H9 (cell line): ENCODE measurements at regions not wholly inside any gene's neighbourhood (a gene's known extent, or its start where the extent isn't known, plus 50 kb on each side); places are given as distances from the start of the nearest gene placed in this dataset.

ENCODE experiments used
- DNase-seq: peaks from one replicate; pipeline ENCODE4 v3.0.0-alpha.2; 2017
- H2AFZ ChIP-seq: one replicate; pipeline ENCODE4 v1.6.1; 2013; ENCODE audit warnings: mild to moderate bottlenecking, low read length, control low read depth, moderate library complexity
- H2AK5ac ChIP-seq: 2 replicates; pipeline ENCODE4 v1.6.1; 2013; ENCODE audit warnings: low read length, control low read depth, mixed read lengths; ENCODE audit not compliant: insufficient read length
- H2BK120ac ChIP-seq: one replicate; pipeline ENCODE4 v1.6.1; 2013; ENCODE audit warnings: low read depth, mild to moderate bottlenecking, low read length, control low read depth, inconsistent platforms; ENCODE audit not compliant: poor library complexity, severe bottlenecking
- H2BK12ac ChIP-seq: 2 replicates; pipeline ENCODE4 v1.6.1; 2013; ENCODE audit warnings: low read length, control low read depth, mixed read lengths, low read depth; ENCODE audit not compliant: insufficient read length
- H2BK15ac ChIP-seq: 2 replicates; pipeline ENCODE4 v1.6.1; 2013; ENCODE audit warnings: low read depth, low read length, control low read depth
- H2BK20ac ChIP-seq: one replicate; pipeline ENCODE4 v1.6.1; 2013; ENCODE audit warnings: low read depth, mild to moderate bottlenecking, low read length, control low read depth, inconsistent platforms; ENCODE audit not compliant: poor library complexity, severe bottlenecking
- H2BK5ac ChIP-seq: 2 replicates; pipeline ENCODE4 v1.6.1; 2013; ENCODE audit warnings: low read length, control low read depth, mixed read lengths; ENCODE audit not compliant: insufficient read length
- H3K14ac ChIP-seq: 2 replicates; pipeline ENCODE4 v1.6.1; 2013; ENCODE audit warnings: low read length, control low read depth; ENCODE audit not compliant: insufficient read depth
- H3K18ac ChIP-seq: 2 replicates; pipeline ENCODE4 v1.6.1; 2013; ENCODE audit warnings: low read depth, mild to moderate bottlenecking, mixed read lengths, low read length, control low read depth; ENCODE audit not compliant: insufficient read length
- H3K23ac ChIP-seq: 2 replicates; pipeline ENCODE4 v1.6.1; 2013; ENCODE audit warnings: low read length, control low read depth, mixed read lengths, low read depth; ENCODE audit not compliant: insufficient read length
- H3K23me2 ChIP-seq: 2 replicates; pipeline ENCODE4 v1.6.1; 2013; ENCODE audit warnings: low read depth, mild to moderate bottlenecking, mixed read lengths, low read length, control low read depth; ENCODE audit not compliant: insufficient read length, poor library complexity, severe bottlenecking
- H3K27ac ChIP-seq: 2 replicates; pipeline ENCODE4 v1.5.1; 2013; ENCODE audit warnings: low read length, control low read depth, mixed read lengths, low read depth; ENCODE audit not compliant: insufficient read length
- H3K27me3 ChIP-seq: 2 replicates; pipeline ENCODE4 v1.6.1; 2013; ENCODE audit warnings: low read length, control low read depth, inconsistent platforms; ENCODE audit not compliant: insufficient read depth
- H3K4ac ChIP-seq: 2 replicates; pipeline ENCODE4 v1.6.1; 2013; ENCODE audit warnings: low read depth, mild to moderate bottlenecking, control low read depth, inconsistent platforms, low read length, moderate library complexity
- H3K4me1 ChIP-seq: 2 replicates; pipeline ENCODE4 v1.6.1; 2013; ENCODE audit warnings: low read length, control low read depth, inconsistent platforms; ENCODE audit not compliant: insufficient read depth
- H3K4me2 ChIP-seq: 2 replicates; pipeline ENCODE4 v1.6.1; 2013; ENCODE audit warnings: low read length, control low read depth, mixed read lengths; ENCODE audit not compliant: insufficient read length, insufficient read depth
- H3K56ac ChIP-seq: 2 replicates; pipeline ENCODE4 v1.6.1; 2013; ENCODE audit warnings: low read depth, mild to moderate bottlenecking, mixed read lengths, low read length, control low read depth; ENCODE audit not compliant: insufficient read length
- H3K79me1 ChIP-seq: 2 replicates; pipeline ENCODE4 v1.6.1; 2013; ENCODE audit warnings: low read depth, mild to moderate bottlenecking, moderate library complexity, low read length, control low read depth, inconsistent platforms; ENCODE audit not compliant: insufficient read depth, poor library complexity, severe bottlenecking
- H3K79me2 ChIP-seq: 2 replicates; pipeline ENCODE4 v1.6.1; 2013; ENCODE audit warnings: low read length, control low read depth, inconsistent platforms; ENCODE audit not compliant: insufficient read depth
- H3K9ac ChIP-seq: 2 replicates; pipeline ENCODE4 v1.6.1; 2013; ENCODE audit warnings: low read length, control low read depth, mixed read lengths; ENCODE audit not compliant: insufficient read length; ENCODE audit errors: extremely low read depth
- H3K9me3 ChIP-seq: one replicate; pipeline ENCODE4 v1.6.1; 2013; ENCODE audit warnings: low read depth, low read length, inconsistent platforms; ENCODE audit not compliant: control insufficient read depth
- H3T11ph ChIP-seq: one replicate; pipeline ENCODE4 v1.6.1; 2013; ENCODE audit warnings: mild to moderate bottlenecking, low read length, control low read depth, inconsistent platforms
- H4K20me1 ChIP-seq: one replicate; pipeline ENCODE4 v1.6.1; 2013; ENCODE audit not compliant: control insufficient read depth, insufficient read length, insufficient read depth
- H4K5ac ChIP-seq: 2 replicates; pipeline ENCODE4 v1.6.1; 2013; ENCODE audit warnings: low read depth, mild to moderate bottlenecking, mixed read lengths, low read length, control low read depth; ENCODE audit not compliant: insufficient read length
- H4K8ac ChIP-seq: replicated peaks from 2 replicates; pipeline ENCODE4 v1.6.1; 2013; ENCODE audit warnings: low read length, control low read depth, mixed read lengths, low read depth; ENCODE audit not compliant: insufficient read length
- H4K91ac ChIP-seq: 2 replicates; pipeline ENCODE4 v1.6.1; 2013; ENCODE audit warnings: low read depth, mild to moderate bottlenecking, moderate library complexity, mixed read lengths, low read length, control low read depth; ENCODE audit not compliant: insufficient read length
- H3K27ac Mint-ChIP-seq, 3 experiments: 2 replicates in 2 of 3; 3 replicates in 1 of 3; pipeline ENCODE4 v1.8.0; 2020 to 2021; ENCODE audit warnings: mixed read lengths in 3 of 3, mild to moderate bottlenecking in 1 of 3, moderate library complexity in 1 of 3
- H3K27me3 Mint-ChIP-seq: 2 replicates; pipeline ENCODE4 v1.8.0; 2021; ENCODE audit warnings: low read depth, mild to moderate bottlenecking, moderate library complexity, mixed read lengths
- H3K36me3 Mint-ChIP-seq, 3 experiments: 2 replicates in 2 of 3; 3 replicates in 1 of 3; pipeline ENCODE4 v1.8.0; 2020 to 2021; ENCODE audit warnings: low read depth in 3 of 3, mixed read lengths in 3 of 3; ENCODE audit not compliant: insufficient read depth in 1 of 3
- H3K4me1 Mint-ChIP-seq, 2 experiments: 2 replicates each; pipeline ENCODE4 v1.8.0; 2020; ENCODE audit warnings: mixed read lengths in 2 of 2
- H3K4me3 Mint-ChIP-seq, 2 experiments: 2 replicates in 1 of 2; 3 replicates in 1 of 2; pipeline ENCODE4 v1.8.0; 2020 to 2021; ENCODE audit warnings: mild to moderate bottlenecking in 2 of 2, mixed read lengths in 2 of 2, moderate library complexity in 1 of 2
- H3K9me3 Mint-ChIP-seq, 2 experiments: 2 replicates in 1 of 2; 3 replicates in 1 of 2; pipeline ENCODE4 v1.8.0; 2020; ENCODE audit warnings: mild to moderate bottlenecking in 2 of 2, mixed read lengths in 2 of 2, moderate library complexity in 1 of 2
- CTCF ChIP-seq: fragments of 200-600 bp; sonication (generic); conservative IDR thresholded peaks from 3 replicates; pipeline ENCODE4 v1.8.0; 2021; ENCODE audit warnings: antibody characterized with exemption, mild to moderate bottlenecking
- WGBS: extraction: QIAGEN DNeasy Blood & Tissue Kit; methylation state at CpG from one replicate; pipeline ENCODE4 v1.1.7; 2013; ENCODE audit warnings: missing lambda C conversion rate, low lambda C conversion rate, mixed read lengths; ENCODE audit not compliant: insufficient read length; ENCODE audit errors: extremely low coverage; 5-methylcytosine and 5-hydroxymethylcytosine counted together

GRCh38 chr1:30160999-30161689 is 562.2 kb downstream of the MATN1 start:
- Histone ChIP-seq H4K20me1 (no peaks in the 10 kb centered on the region), H3K27me3 (no peaks in the 10 kb centered on the region), H2AFZ (no peak overlapping the region), H3K4me1 (peaks cover 2% of the 10 kb centered on the region; the same call in 1 of the 2 replicates), H3K23ac (no peak overlapping the region), H3K9ac (no peak overlapping the region), H4K91ac (no peak overlapping the region), H3K56ac (no peak overlapping the region), H3K9me3 (no peaks in the 10 kb centered on the region), H3K4ac (no peak overlapping the region), H4K8ac (no peak overlapping the region), H3K4me2 (no peak overlapping the region), H2BK5ac (no peak overlapping the region), H2BK120ac (no peak overlapping the region), H2AK5ac (no peak overlapping the region), H4K5ac (no peak overlapping the region), H3K27ac (no peak overlapping the region), H2BK15ac (no peak overlapping the region), H3K23me2 (no peaks in the 10 kb centered on the region), H3K79me2 (no peaks in the 10 kb centered on the region), H3K18ac (no peak overlapping the region), H2BK12ac (no peak overlapping the region), H2BK20ac (no peak overlapping the region), H3K79me1 (no peaks in the 10 kb centered on the region), H3T11ph (no peak overlapping the region), H3K14ac (no peak overlapping the region)
- peak overlapping the region in 1 of 3 experiments; percentile 30; a peak in 1 of 7 replicates for H3K27ac Mint-ChIP-seq
- no peak for DNase-seq
- peaks cover 0 to 4% of the 10 kb centered on the region in 2 experiments; a peak in 1 of 5 replicates for H3K9me3 Mint-ChIP-seq
- TF ChIP-seq CTCF = no peak
- no peaks in the 10 kb centered on the region for H3K36me3 Mint-ChIP-seq
- peaks cover 26 to 31% of the 10 kb centered on the region in 2 experiments for H3K4me1 Mint-ChIP-seq
- no peak overlapping the region for H3K4me3 Mint-ChIP-seq
- H3K27me3 Mint-ChIP-seq = 0 out of 2 replicates have a peak, but pooled peaks cover 2% of the 10 kb centered on the region
- WGBS = no CpG with 5 or more reads among the region's 12 CpGs
